ENCODE measurements at regions not wholly inside any gene's neighbourhood (a gene's known extent, or its start where the extent isn't known, plus 50 kb on each side); places are given as distances from the start of the nearest gene placed in this dataset.

DNA sequence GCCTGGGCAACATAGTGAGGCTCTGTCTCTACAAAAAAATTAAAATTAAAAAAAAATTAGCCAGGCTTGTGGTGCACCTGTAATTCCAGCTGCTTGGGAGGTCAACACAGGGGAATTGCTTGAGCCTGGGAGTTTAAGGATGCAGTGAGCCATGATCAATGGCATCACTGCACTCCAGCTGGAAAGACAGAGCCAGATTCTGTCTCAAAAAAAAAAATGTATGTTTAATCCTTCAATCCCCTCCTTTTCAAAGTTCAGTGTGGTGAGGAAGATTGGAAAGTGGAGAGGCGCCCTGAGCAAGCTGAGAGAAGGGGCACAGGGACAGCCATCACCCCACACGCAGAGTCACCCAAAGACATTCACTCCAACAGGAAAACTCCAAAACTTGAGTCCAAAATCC, 97.7 kb upstream of the BACE2 start:
- no peak overlapping the region for H3K9ac ChIP-seq (ENCODE audit: low read depth in 1 of 2, low read length in 2 of 2)
- peaks cover 0 to 3% of the 10 kb centered on the region in 2 donors for H3K4me1 ChIP-seq (ENCODE audit: control insufficient read depth in 2 of 2, insufficient read depth in 2 of 2, low read length in 2 of 2)
- no peak overlapping the region for H3K27ac ChIP-seq (ENCODE audit: low read depth in 2 of 2, low read length in 2 of 2)
- peaks cover 10 to 12% of the 10 kb centered on the region in 2 donors for H3K27me3 ChIP-seq (ENCODE audit: control insufficient read depth in 2 of 2, insufficient read depth in 2 of 2, low read length in 2 of 2)
- H3K9me3 ChIP-seq (ENCODE audit: control insufficient read depth in 2 of 2, low read length in 2 of 2), result no peaks in the 10 kb centered on the region
- no peak overlapping the region for H3K4me3 ChIP-seq (ENCODE audit: low read length in 2 of 2)
- H3K36me3 ChIP-seq (ENCODE audit: control insufficient read depth in 2 of 2, insufficient read depth in 2 of 2, low read length in 2 of 2), result no peaks in the 10 kb centered on the region

DNA sequence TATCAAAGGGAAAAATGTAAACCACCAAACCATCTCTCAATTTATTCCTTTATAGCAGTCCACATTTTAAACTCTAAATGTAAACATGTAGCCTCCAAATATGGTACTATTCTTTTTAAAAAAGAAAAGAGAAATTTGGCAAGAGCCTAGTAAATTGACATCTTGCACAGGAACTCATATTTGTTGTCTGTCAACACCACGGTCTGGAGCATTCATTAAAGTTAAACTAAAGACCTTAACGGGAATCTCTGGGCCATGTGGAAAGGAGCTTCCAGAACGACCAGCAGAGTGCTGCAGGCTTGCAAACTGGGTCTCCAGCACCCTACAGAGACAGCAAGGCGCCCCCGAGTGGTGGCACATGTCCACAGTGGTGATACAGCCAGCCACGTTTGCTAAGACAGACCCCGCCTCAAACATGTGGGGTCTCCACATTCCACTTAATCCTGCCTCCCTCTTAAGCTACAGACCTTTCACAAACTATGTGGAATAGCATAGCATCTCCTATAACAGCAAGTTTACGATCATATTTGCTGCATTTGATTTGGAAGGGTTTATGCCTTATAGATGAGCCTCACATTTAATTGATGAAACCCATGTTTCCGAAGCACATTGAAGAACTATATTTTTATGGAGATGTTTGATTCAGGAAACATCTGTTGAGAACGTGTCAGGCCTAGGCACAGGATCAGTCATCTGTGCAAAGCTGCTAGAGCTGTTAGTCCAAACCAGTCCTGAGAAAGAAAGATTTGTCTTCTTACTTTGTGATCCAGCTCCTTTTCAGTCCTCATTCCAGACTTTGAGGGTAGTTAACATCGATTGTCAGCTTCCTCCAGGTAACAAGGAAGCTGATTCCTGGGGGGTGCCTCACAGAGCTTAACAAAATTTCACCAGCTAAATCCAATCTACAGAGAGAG, 96.4 kb upstream of the BACE2 start:
- Histone ChIP-seq H3K9ac (ENCODE audit: low read depth in 1 of 2, low read length in 2 of 2) (no peak overlapping the region), H3K36me3 (ENCODE audit: control insufficient read depth in 2 of 2, insufficient read depth in 2 of 2, low read length in 2 of 2) (no peaks in the 10 kb centered on the region), H3K27ac (ENCODE audit: low read depth in 2 of 2, low read length in 2 of 2) (no peak overlapping the region), H3K27me3 (ENCODE audit: control insufficient read depth in 2 of 2, insufficient read depth in 2 of 2, low read length in 2 of 2) (peaks cover 10 to 12% of the 10 kb centered on the region in 2 donors), H3K9me3 (ENCODE audit: control insufficient read depth in 2 of 2, low read length in 2 of 2) (no peaks in the 10 kb centered on the region), H3K4me1 (ENCODE audit: control insufficient read depth in 2 of 2, insufficient read depth in 2 of 2, low read length in 2 of 2) (peaks cover 0 to 3% of the 10 kb centered on the region in 2 donors), H3K4me3 (ENCODE audit: low read length in 2 of 2) (no peak overlapping the region)

DNA sequence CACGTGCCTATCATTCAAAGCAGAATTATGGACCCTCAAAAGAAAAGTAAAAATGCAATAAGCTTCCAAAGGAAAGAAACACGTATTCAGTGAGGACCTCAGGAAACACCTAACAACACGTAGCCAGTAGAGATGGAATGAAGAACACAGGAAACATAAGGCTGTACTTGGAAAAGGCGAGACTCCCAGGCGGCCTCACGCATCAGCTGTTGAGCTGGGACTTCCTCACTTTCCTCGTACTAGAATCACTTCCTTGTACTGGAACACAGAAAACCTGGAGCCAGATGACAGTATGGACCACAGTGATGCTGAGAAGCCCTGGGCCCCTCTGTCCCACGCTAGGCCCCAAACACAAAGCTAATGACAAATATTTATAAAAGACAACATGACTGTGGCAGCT, 94.4 kb upstream of the BACE2 start:
- no peak overlapping the region for H3K4me3 ChIP-seq (ENCODE audit: low read length in 2 of 2)

DNA sequence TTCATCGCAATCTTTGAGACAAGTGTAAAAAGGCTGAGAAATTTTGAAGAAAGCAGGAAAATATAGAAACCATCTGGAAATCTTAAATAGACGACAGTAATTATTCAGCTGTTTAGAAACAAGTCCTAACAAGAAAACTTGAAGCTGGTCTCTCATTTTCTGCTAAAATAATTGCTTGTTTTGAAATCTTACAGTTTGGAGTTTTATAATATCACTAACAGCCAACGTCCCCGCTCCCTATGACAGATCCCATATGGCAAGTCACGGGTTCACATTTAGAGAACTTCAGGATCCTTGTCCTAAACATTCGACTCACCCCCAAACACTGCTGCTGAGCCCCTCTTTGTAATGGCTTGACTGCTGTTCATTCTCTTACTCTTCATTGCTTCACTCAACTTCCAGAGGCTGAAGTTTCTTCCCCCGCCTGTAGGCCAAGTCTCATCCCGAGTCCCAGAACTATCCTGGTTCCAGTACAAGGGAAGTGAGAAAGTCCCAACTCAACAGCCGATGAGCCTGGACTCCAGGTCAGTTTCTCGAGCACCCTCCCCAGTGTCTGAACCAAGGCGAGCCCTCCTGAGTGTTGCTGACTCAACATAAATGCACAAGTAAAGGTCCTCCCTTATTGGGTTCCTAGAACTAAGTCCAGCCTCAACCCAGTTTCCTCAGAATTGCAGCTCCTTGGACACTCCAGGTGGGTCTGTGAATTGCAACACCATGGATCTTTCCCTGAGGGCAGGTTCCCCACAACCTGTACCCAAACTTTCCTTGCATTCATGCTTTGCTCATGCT, 93.4 kb upstream of the BACE2 start:
- Histone ChIP-seq H3K27me3 (ENCODE audit: control insufficient read depth in 2 of 2, insufficient read depth in 2 of 2, low read length in 2 of 2) (peaks cover 0 to 2% of the 10 kb centered on the region in 2 donors), H3K4me1 (ENCODE audit: control insufficient read depth in 2 of 2, insufficient read depth in 2 of 2, low read length in 2 of 2) (no peaks in the 10 kb centered on the region), H3K27ac (ENCODE audit: low read depth in 2 of 2, low read length in 2 of 2) (no peak overlapping the region), H3K9ac (ENCODE audit: low read depth in 1 of 2, low read length in 2 of 2) (no peak overlapping the region), H3K9me3 (ENCODE audit: control insufficient read depth in 2 of 2, low read length in 2 of 2) (no peaks in the 10 kb centered on the region), H3K36me3 (ENCODE audit: control insufficient read depth in 2 of 2, insufficient read depth in 2 of 2, low read length in 2 of 2) (no peaks in the 10 kb centered on the region), H3K4me3 (ENCODE audit: low read length in 2 of 2) (no peak overlapping the region)

More for the DNA sequence above, 94.4 kb upstream of the BACE2 start:
- Histone ChIP-seq H3K36me3 (ENCODE audit: control insufficient read depth in 2 of 2, insufficient read depth in 2 of 2, low read length in 2 of 2) (no peaks in the 10 kb centered on the region), H3K27me3 (ENCODE audit: control insufficient read depth in 2 of 2, insufficient read depth in 2 of 2, low read length in 2 of 2) (peaks cover 2 to 7% of the 10 kb centered on the region in 2 donors), H3K9me3 (ENCODE audit: control insufficient read depth in 2 of 2, low read length in 2 of 2) (no peaks in the 10 kb centered on the region), H3K9ac (ENCODE audit: low read depth in 1 of 2, low read length in 2 of 2) (no peak overlapping the region), H3K4me1 (ENCODE audit: control insufficient read depth in 2 of 2, insufficient read depth in 2 of 2, low read length in 2 of 2) (peaks cover 0 to 3% of the 10 kb centered on the region in 2 donors), H3K27ac (ENCODE audit: low read depth in 2 of 2, low read length in 2 of 2) (no peak overlapping the region)

DNA sequence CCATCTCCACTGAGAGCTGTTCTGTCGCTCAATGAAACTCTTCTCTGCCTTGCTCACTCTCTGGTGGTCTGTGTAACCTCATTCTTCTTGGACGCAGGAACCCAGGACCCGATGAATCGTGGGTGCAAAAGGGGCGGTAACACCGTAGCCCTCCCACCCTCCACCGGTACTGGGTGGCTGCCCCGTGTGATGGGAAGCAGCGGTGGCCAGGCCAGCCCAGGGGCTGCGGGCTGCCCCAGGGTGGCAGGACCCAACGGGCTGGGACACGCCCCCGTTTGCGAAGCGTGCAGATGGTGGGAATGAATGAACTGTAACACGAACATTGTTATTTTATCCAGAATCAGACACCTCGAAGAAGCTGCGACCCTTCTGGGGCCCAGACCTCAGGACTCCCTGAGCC, 92.3 kb upstream of the BACE2 start:
- Histone ChIP-seq H3K4me3 (ENCODE audit: low read length in 2 of 2) (no peak overlapping the region), H3K27me3 (ENCODE audit: control insufficient read depth in 2 of 2, insufficient read depth in 2 of 2, low read length in 2 of 2) (peaks cover 0 to 4% of the 10 kb centered on the region in 2 donors), H3K9me3 (ENCODE audit: control insufficient read depth in 2 of 2, low read length in 2 of 2) (no peaks in the 10 kb centered on the region), H3K36me3 (ENCODE audit: control insufficient read depth in 2 of 2, insufficient read depth in 2 of 2, low read length in 2 of 2) (no peaks in the 10 kb centered on the region), H3K27ac (ENCODE audit: low read depth in 2 of 2, low read length in 2 of 2) (no peak overlapping the region), H3K9ac (ENCODE audit: low read depth in 1 of 2, low read length in 2 of 2) (no peak overlapping the region), H3K4me1 (ENCODE audit: control insufficient read depth in 2 of 2, insufficient read depth in 2 of 2, low read length in 2 of 2) (no peaks in the 10 kb centered on the region)

DNA sequence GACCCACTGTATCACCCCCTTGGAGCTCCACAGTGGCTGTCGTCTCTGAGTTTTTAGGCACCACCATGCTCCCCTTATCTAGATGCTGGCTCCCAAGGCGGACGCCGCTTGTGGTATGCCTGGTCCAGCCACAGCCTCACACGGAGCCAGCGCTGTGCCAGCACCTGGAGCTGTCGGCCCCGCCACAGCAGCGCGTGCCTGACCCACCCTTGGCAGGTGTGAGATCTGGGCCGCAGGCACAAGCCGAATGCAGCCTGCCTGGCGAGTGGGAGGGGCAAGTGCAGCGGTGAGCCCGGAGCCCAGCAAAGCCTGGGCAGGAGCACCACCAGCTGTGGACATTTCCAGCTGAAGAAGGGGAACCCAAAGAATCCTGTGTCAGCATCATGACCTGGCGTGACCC, 91.9 kb upstream of the BACE2 start:
- H3K9me3 ChIP-seq (ENCODE audit: control insufficient read depth in 2 of 2, low read length in 2 of 2), result no peaks in the 10 kb centered on the region
- H3K27ac ChIP-seq (ENCODE audit: low read depth in 2 of 2, low read length in 2 of 2), result no peak overlapping the region
- no peaks in the 10 kb centered on the region for H3K4me1 ChIP-seq (ENCODE audit: control insufficient read depth in 2 of 2, insufficient read depth in 2 of 2, low read length in 2 of 2)
- H3K4me3 ChIP-seq (ENCODE audit: low read length in 2 of 2), result no peak overlapping the region
- no peaks in the 10 kb centered on the region for H3K36me3 ChIP-seq (ENCODE audit: control insufficient read depth in 2 of 2, insufficient read depth in 2 of 2, low read length in 2 of 2)
- H3K9ac ChIP-seq (ENCODE audit: low read depth in 1 of 2, low read length in 2 of 2), result no peak overlapping the region
- H3K27me3 ChIP-seq (ENCODE audit: control insufficient read depth in 2 of 2, insufficient read depth in 2 of 2, low read length in 2 of 2), result peaks cover 0 to 5% of the 10 kb centered on the region in 2 donors

DNA sequence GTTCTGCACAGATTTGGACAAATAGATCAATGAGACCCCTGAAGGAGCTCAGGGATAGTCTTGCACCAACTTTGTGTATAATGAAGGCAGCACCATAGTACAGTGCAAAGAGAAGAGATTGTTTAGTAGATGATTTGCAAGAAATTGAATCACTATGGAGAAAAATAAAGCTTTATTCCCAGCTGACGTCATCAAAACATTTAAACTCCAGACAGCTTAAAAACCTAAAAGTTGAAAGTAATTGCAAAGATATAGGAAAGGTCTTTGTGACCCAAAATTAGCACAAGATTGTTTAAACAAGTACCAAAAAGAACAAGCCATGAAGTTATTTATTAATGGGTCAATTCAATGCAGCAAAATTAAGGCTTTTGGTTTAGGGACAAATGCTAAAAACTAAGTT, 88.8 kb upstream of the BACE2 start:
- Histone ChIP-seq H3K27me3 (ENCODE audit: control insufficient read depth in 2 of 2, insufficient read depth in 2 of 2, low read length in 2 of 2) (peaks cover 2 to 3% of the 10 kb centered on the region in 2 donors), H3K4me3 (ENCODE audit: low read length in 2 of 2) (no peak overlapping the region), H3K9me3 (ENCODE audit: control insufficient read depth in 2 of 2, low read length in 2 of 2) (no peaks in the 10 kb centered on the region), H3K36me3 (ENCODE audit: control insufficient read depth in 2 of 2, insufficient read depth in 2 of 2, low read length in 2 of 2) (no peaks in the 10 kb centered on the region), H3K9ac (ENCODE audit: low read depth in 1 of 2, low read length in 2 of 2) (no peak overlapping the region), H3K27ac (ENCODE audit: low read depth in 2 of 2, low read length in 2 of 2) (no peak overlapping the region), H3K4me1 (ENCODE audit: control insufficient read depth in 2 of 2, insufficient read depth in 2 of 2, low read length in 2 of 2) (no peaks in the 10 kb centered on the region)

DNA sequence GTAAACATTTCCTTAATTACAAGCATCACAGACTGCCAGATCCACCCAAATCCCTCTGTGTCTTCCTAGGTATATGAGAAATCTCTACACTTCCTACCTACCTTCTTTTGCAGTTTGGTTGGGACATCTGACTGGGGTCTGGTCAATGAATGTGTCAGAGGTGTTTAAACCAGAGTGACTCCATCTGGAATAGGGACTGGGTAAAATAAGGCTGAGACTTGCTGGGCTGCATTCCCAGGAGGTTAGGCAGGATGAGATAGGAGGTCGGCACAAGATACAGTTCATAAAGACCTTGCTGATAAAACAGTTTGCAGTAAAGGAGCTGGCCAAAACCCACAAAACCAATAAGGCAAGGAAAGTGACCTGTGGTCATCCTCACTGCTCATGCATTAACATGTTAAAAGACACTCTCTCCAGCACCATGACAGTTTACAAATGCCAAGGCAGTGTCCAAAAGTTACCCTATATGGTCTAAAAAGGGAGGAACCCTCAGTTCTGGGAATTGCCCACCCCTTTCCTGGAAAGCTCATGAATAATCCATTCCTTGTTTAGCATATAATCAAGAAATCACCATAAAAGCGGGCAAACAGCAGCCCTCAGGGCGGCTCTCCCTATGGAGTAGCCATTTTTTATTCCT, 87.4 kb upstream of the BACE2 start:
- no peak overlapping the region for H3K9ac ChIP-seq (ENCODE audit: low read depth in 1 of 2, low read length in 2 of 2)
- no peak overlapping the region for H3K27ac ChIP-seq (ENCODE audit: low read depth in 2 of 2, low read length in 2 of 2)
- H3K27me3 ChIP-seq (ENCODE audit: control insufficient read depth in 2 of 2, insufficient read depth in 2 of 2, low read length in 2 of 2), result peaks cover 2 to 3% of the 10 kb centered on the region in 2 donors
- H3K4me3 ChIP-seq (ENCODE audit: low read length in 2 of 2), result no peak overlapping the region
- H3K36me3 ChIP-seq (ENCODE audit: control insufficient read depth in 2 of 2, insufficient read depth in 2 of 2, low read length in 2 of 2), result no peaks in the 10 kb centered on the region
- no peaks in the 10 kb centered on the region for H3K9me3 ChIP-seq (ENCODE audit: control insufficient read depth in 2 of 2, low read length in 2 of 2)
- H3K4me1 ChIP-seq (ENCODE audit: control insufficient read depth in 2 of 2, insufficient read depth in 2 of 2, low read length in 2 of 2), result no peaks in the 10 kb centered on the region

DNA sequence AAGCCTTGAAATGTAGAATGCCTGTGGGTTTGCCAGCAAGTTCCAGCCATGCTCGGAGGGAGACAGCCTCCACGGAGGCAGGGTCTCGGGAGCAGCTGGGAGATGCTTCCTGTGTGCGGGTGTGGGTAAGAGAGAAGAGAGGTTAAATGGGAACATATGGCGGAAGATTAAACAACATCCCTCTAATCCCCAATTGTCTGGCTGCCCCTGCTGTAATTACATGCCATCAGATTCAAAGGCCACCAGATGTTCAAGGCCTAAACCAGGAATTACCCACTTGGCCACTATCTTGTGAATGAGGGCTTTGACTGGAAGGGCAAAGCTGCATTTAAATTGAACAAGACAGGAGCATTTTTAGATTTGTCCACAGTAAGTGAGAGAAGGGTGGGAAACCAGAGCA, 81.4 kb upstream of the BACE2 start:
- no peak overlapping the region for H3K27ac ChIP-seq (ENCODE audit: low read depth in 2 of 2, low read length in 2 of 2)
- H3K4me3 ChIP-seq (ENCODE audit: low read length in 2 of 2), result no peak overlapping the region
- no peaks in the 10 kb centered on the region for H3K9me3 ChIP-seq (ENCODE audit: control insufficient read depth in 2 of 2, low read length in 2 of 2)
- no peaks in the 10 kb centered on the region for H3K36me3 ChIP-seq (ENCODE audit: control insufficient read depth in 2 of 2, insufficient read depth in 2 of 2, low read length in 2 of 2)
- H3K4me1 ChIP-seq (ENCODE audit: control insufficient read depth in 2 of 2, insufficient read depth in 2 of 2, low read length in 2 of 2), result no peaks in the 10 kb centered on the region
- H3K9ac ChIP-seq (ENCODE audit: low read depth in 1 of 2, low read length in 2 of 2), result no peak overlapping the region
- peaks cover 0 to 3% of the 10 kb centered on the region in 2 donors for H3K27me3 ChIP-seq (ENCODE audit: control insufficient read depth in 2 of 2, insufficient read depth in 2 of 2, low read length in 2 of 2)

DNA sequence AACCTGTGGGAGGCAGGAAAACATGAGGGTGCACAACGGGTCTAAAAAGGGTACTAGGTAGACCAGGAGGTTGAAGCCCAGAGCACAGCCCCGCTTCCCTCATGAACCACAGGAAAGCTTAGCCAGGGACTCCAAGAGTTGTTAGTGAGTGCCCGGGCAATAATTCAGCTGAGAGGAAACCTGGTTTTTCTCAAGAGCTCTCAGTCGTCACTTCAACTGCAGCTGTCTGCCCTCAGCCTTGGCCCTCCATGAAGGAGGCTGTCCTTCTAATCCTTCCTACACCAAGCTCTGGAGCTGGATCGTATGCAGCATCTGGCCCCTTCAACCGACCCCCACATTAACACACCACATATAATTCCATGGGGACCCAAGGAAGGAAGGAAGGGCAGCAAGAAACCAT, 77.0 kb upstream of the BACE2 start:
- Histone ChIP-seq H3K27ac (ENCODE audit: low read depth in 2 of 2, low read length in 2 of 2) (no peak overlapping the region), H3K27me3 (ENCODE audit: control insufficient read depth in 2 of 2, insufficient read depth in 2 of 2, low read length in 2 of 2) (no peaks in the 10 kb centered on the region), H3K9me3 (ENCODE audit: control insufficient read depth in 2 of 2, low read length in 2 of 2) (no peaks in the 10 kb centered on the region), H3K4me1 (ENCODE audit: control insufficient read depth in 2 of 2, insufficient read depth in 2 of 2, low read length in 2 of 2) (no peaks in the 10 kb centered on the region), H3K36me3 (ENCODE audit: control insufficient read depth in 2 of 2, insufficient read depth in 2 of 2, low read length in 2 of 2) (no peaks in the 10 kb centered on the region), H3K9ac (ENCODE audit: low read depth in 1 of 2, low read length in 2 of 2) (no peak overlapping the region), H3K4me3 (ENCODE audit: low read length in 2 of 2) (no peak overlapping the region)

Measured in mucosa of rectum (tissue), 2 donors.